ENCODE measurements at regions not wholly inside any gene's neighbourhood (a gene's known extent, or its start where the extent isn't known, plus 50 kb on each side); places are given as distances from the start of the nearest gene placed in this dataset.

- TF ChIP-seq CTCF (IDR thresholded peaks at IDR 0.05; ENCODE audit: low read depth, low read length): no peak
- TF ChIP-seq EZH2phosphoT487 (IDR thresholded peaks at IDR 0.05; ENCODE audit: low read depth): no peak
- no peaks in the 10 kb centered on the region for H3K79me2 ChIP-seq (ENCODE audit: low read length)
- H3K4me2 ChIP-seq (ENCODE audit: low read length): no peak overlapping the region
- H3K4me1 ChIP-seq (ENCODE audit: low read length): peaks cover 5% of the 10 kb centered on the region; the same call in 1 of the 2 replicates
- H3K4me3 ChIP-seq (ENCODE audit: low read length): no peak overlapping the region
- no peaks in the 10 kb centered on the region for H4K20me1 ChIP-seq (ENCODE audit: insufficient read depth, low read length)
- H3K27ac ChIP-seq (ENCODE audit: low read length): no peak overlapping the region
- no peak overlapping the region for H2AFZ ChIP-seq (ENCODE audit: low read depth, low read length)
- H3K27me3 ChIP-seq (ENCODE audit: low read depth, low read length): no peaks in the 10 kb centered on the region
- no peaks in the 10 kb centered on the region for H3K9me3 ChIP-seq (ENCODE audit: insufficient read depth, low read length)
- H3K36me3 ChIP-seq (replicated peaks; ENCODE audit: low read depth, low read length): no peaks in the 10 kb centered on the region
- H3K9ac ChIP-seq (ENCODE audit: low read length): no peak overlapping the region
Measured at GRCh38 chr5:61649231-61649630, 317.2 kb downstream of the ZSWIM6 start.

GRCh38 chr5:61649971-61650370, 317.9 kb downstream of the ZSWIM6 start:
- Histone ChIP-seq H3K79me2 (ENCODE audit: low read length) (no peaks in the 10 kb centered on the region), H3K4me3 (ENCODE audit: low read length) (no peak overlapping the region), H3K9me3 (ENCODE audit: insufficient read depth, low read length) (no peaks in the 10 kb centered on the region), H3K4me1 (ENCODE audit: low read length) (peaks cover 5% of the 10 kb centered on the region; the same call in 1 of the 2 replicates), H2AFZ (ENCODE audit: low read depth, low read length) (no peak overlapping the region), H3K27me3 (ENCODE audit: low read depth, low read length) (no peaks in the 10 kb centered on the region), H3K9ac (ENCODE audit: low read length) (no peak overlapping the region), H3K4me2 (ENCODE audit: low read length) (no peak overlapping the region), H3K27ac (ENCODE audit: low read length) (no peak overlapping the region), H4K20me1 (ENCODE audit: insufficient read depth, low read length) (no peaks in the 10 kb centered on the region), H3K36me3 (replicated peaks; ENCODE audit: low read depth, low read length) (no peaks in the 10 kb centered on the region)
- no peak for TF ChIP-seq EZH2phosphoT487 (IDR thresholded peaks at IDR 0.05; ENCODE audit: low read depth)
- TF ChIP-seq CTCF (IDR thresholded peaks at IDR 0.05; ENCODE audit: low read depth, low read length): no peak

- H3K9ac ChIP-seq (ENCODE audit: low read length): no peak overlapping the region
- H3K27ac ChIP-seq (ENCODE audit: low read length): no peak overlapping the region
- TF ChIP-seq CTCF (IDR thresholded peaks at IDR 0.05; ENCODE audit: low read depth, low read length) (no peak), EZH2phosphoT487 (IDR thresholded peaks at IDR 0.05; ENCODE audit: low read depth) (no peak)
Measured at GRCh38 chr5:61650661-61651060, 318.6 kb downstream of the ZSWIM6 start.

GRCh38 chr5:61651195-61651594, 319.1 kb downstream of the ZSWIM6 start:
- TF ChIP-seq EZH2phosphoT487 (IDR thresholded peaks at IDR 0.05; ENCODE audit: low read depth): no peak
- no peak for TF ChIP-seq CTCF (IDR thresholded peaks at IDR 0.05; ENCODE audit: low read depth, low read length)
- Histone ChIP-seq H3K4me3 (ENCODE audit: low read length) (no peak overlapping the region), H3K27ac (ENCODE audit: low read length) (no peak overlapping the region), H4K20me1 (ENCODE audit: insufficient read depth, low read length) (no peaks in the 10 kb centered on the region), H3K4me2 (ENCODE audit: low read length) (no peak overlapping the region), H3K79me2 (ENCODE audit: low read length) (no peaks in the 10 kb centered on the region), H2AFZ (ENCODE audit: low read depth, low read length) (no peak overlapping the region), H3K36me3 (replicated peaks; ENCODE audit: low read depth, low read length) (no peaks in the 10 kb centered on the region), H3K9me3 (ENCODE audit: insufficient read depth, low read length) (no peaks in the 10 kb centered on the region), H3K9ac (ENCODE audit: low read length) (no peak overlapping the region), H3K27me3 (ENCODE audit: low read depth, low read length) (no peaks in the 10 kb centered on the region), H3K4me1 (ENCODE audit: low read length) (peaks cover 1% of the 10 kb centered on the region; the same call in 1 of the 2 replicates)

More at GRCh38 chr5:61650661-61651060, 318.6 kb downstream of the ZSWIM6 start:
- Histone ChIP-seq H3K9me3 (ENCODE audit: insufficient read depth, low read length) (no peaks in the 10 kb centered on the region), H3K4me1 (ENCODE audit: low read length) (peaks cover 5% of the 10 kb centered on the region; the same call in 1 of the 2 replicates), H3K4me2 (ENCODE audit: low read length) (no peak overlapping the region), H2AFZ (ENCODE audit: low read depth, low read length) (no peak overlapping the region), H3K79me2 (ENCODE audit: low read length) (no peaks in the 10 kb centered on the region), H3K4me3 (ENCODE audit: low read length) (no peak overlapping the region), H4K20me1 (ENCODE audit: insufficient read depth, low read length) (no peaks in the 10 kb centered on the region), H3K27me3 (ENCODE audit: low read depth, low read length) (no peaks in the 10 kb centered on the region), H3K36me3 (replicated peaks; ENCODE audit: low read depth, low read length) (no peaks in the 10 kb centered on the region)

Measured in OCI-LY3 (cell line).